Mesenchymal stem cell (in vitro differentiated cells and primary cell): ENCODE measurements at regions not wholly inside any gene's neighbourhood (a gene's known extent, or its start where the extent isn't known, plus 50 kb on each side); places are given as distances from the start of the nearest gene placed in this dataset.
A peak's percentile ranks its signal among the peaks of the same experiment; 100 is the strongest.

Experiments used
- DNase-seq: peaks from one replicate; pipeline ENCODE4 v3.0.0-alpha.2; 2013
- H2AFZ ChIP-seq: one replicate; pipeline ENCODE4 v1.6.1; 2013; ENCODE audit warnings: low read depth, mild to moderate bottlenecking, control low read depth, inconsistent platforms, low read length, moderate library complexity
- H2AK5ac ChIP-seq: 2 replicates; pipeline ENCODE4 v1.6.1; 2013; ENCODE audit warnings: low read length, moderate library complexity, mild to moderate bottlenecking, inconsistent platforms; ENCODE audit not compliant: severe bottlenecking
- H2BK120ac ChIP-seq: one replicate; pipeline ENCODE4 v1.6.1; 2013; ENCODE audit warnings: low read depth, mild to moderate bottlenecking, inconsistent platforms, low read length, moderate library complexity
- H2BK12ac ChIP-seq, 2 experiments: one replicate each; pipeline ENCODE4 v1.6.1; 2013; ENCODE audit warnings: inconsistent platforms in 2 of 2, low read length in 2 of 2, mild to moderate bottlenecking in 2 of 2, moderate library complexity in 2 of 2, control low read depth in 1 of 2
- H2BK15ac ChIP-seq: one replicate; pipeline ENCODE4 v1.6.1; 2013; ENCODE audit warnings: mild to moderate bottlenecking, low read depth, inconsistent platforms; ENCODE audit not compliant: poor library complexity, severe bottlenecking
- H2BK5ac ChIP-seq: 2 replicates; pipeline ENCODE4 v1.6.1; 2013; ENCODE audit warnings: low read depth, mild to moderate bottlenecking, low read length, control low read depth, inconsistent platforms; ENCODE audit not compliant: poor library complexity, severe bottlenecking
- H3K14ac ChIP-seq, 2 experiments: one replicate each; pipeline ENCODE4 v1.6.1; 2013; ENCODE audit warnings: inconsistent platforms in 2 of 2, low read length in 2 of 2, control low read depth in 1 of 2, mild to moderate bottlenecking in 1 of 2, moderate library complexity in 1 of 2
- H3K18ac ChIP-seq, 2 experiments: one replicate each; pipeline ENCODE4 v1.6.1; 2013; ENCODE audit warnings: inconsistent platforms in 2 of 2, low read length in 2 of 2, control low read depth in 1 of 2, low read depth in 1 of 2, mild to moderate bottlenecking in 1 of 2
- H3K23ac ChIP-seq, 2 experiments: one replicate each; pipeline ENCODE4 v1.6.1; 2013; ENCODE audit warnings: inconsistent platforms in 2 of 2, low read length in 2 of 2, mild to moderate bottlenecking in 2 of 2, moderate library complexity in 2 of 2, control low read depth in 1 of 2
- H3K27ac ChIP-seq: 2 replicates; pipeline ENCODE4 v1.5.1; 2013; ENCODE audit warnings: mild to moderate bottlenecking, moderate library complexity, low read length, control low read depth, inconsistent platforms; ENCODE audit not compliant: poor library complexity, severe bottlenecking
- H3K27me3 ChIP-seq, 2 experiments: 2 replicates each; pipeline versions ENCODE4 v1.6.1 to v1.7.0; 2013; ENCODE audit warnings: low read length in 2 of 2, mild to moderate bottlenecking in 2 of 2, moderate library complexity in 2 of 2, control low read depth in 1 of 2, inconsistent platforms in 1 of 2; ENCODE audit not compliant: control insufficient read depth in 1 of 2, insufficient read depth in 1 of 2
- H3K36me3 ChIP-seq, 2 experiments: 2 replicates each; pipeline versions ENCODE4 v1.6.1 to v1.7.0; 2013; ENCODE audit warnings: low read length in 2 of 2, control low read depth in 1 of 2, inconsistent platforms in 1 of 2, low read depth in 1 of 2, mild to moderate bottlenecking in 1 of 2; ENCODE audit not compliant: insufficient read depth in 2 of 2, control insufficient read depth in 1 of 2
- H3K4ac ChIP-seq, 2 experiments: one replicate each; pipeline ENCODE4 v1.6.1; 2013; ENCODE audit warnings: inconsistent platforms in 2 of 2, low read length in 2 of 2, mild to moderate bottlenecking in 2 of 2, moderate library complexity in 2 of 2, control low read depth in 1 of 2, low read depth in 1 of 2
- H3K4me1 ChIP-seq: 2 replicates; pipeline ENCODE4 v1.6.1; 2013; ENCODE audit warnings: low read depth, low read length, control low read depth; ENCODE audit not compliant: control insufficient read depth, insufficient read depth
- H3K4me2 ChIP-seq: 2 replicates; pipeline ENCODE4 v1.6.1; 2013; ENCODE audit warnings: low read length, mild to moderate bottlenecking, inconsistent platforms; ENCODE audit not compliant: poor library complexity, severe bottlenecking
- H3K4me3 ChIP-seq, 2 experiments: 2 replicates each; pipeline versions ENCODE4 v1.5.1 to v1.7.0; 2013; ENCODE audit warnings: low read length in 2 of 2, mild to moderate bottlenecking in 2 of 2, control low read depth in 1 of 2, low read depth in 1 of 2; ENCODE audit not compliant: insufficient read depth in 1 of 2
- H3K79me1 ChIP-seq: replicated peaks from 2 replicates; pipeline ENCODE4 v1.6.1; 2013; ENCODE audit warnings: mild to moderate bottlenecking, control low read depth, low read length, inconsistent platforms; ENCODE audit not compliant: poor library complexity, severe bottlenecking
- H3K9ac ChIP-seq: 2 replicates; pipeline ENCODE4 v1.7.0; 2013; ENCODE audit warnings: mild to moderate bottlenecking, low read length, moderate library complexity
- H3K9me3 ChIP-seq: 2 replicates; pipeline ENCODE4 v1.7.0; 2013; ENCODE audit warnings: mild to moderate bottlenecking, low read length; ENCODE audit not compliant: control insufficient read depth
- H4K8ac ChIP-seq: one replicate; pipeline ENCODE4 v1.6.1; 2013; ENCODE audit warnings: inconsistent platforms, mild to moderate bottlenecking, low read length, moderate library complexity
- H4K91ac ChIP-seq: one replicate; pipeline ENCODE4 v1.6.1; 2013; ENCODE audit warnings: mild to moderate bottlenecking, low read length, inconsistent platforms
- WGBS: methylation state at CpG from one replicate; pipeline ENCODE4 v1.1.7; 2013; ENCODE audit warnings: mixed read lengths; 5-methylcytosine and 5-hydroxymethylcytosine counted together

GRCh38 chr5:130868186-130868840 lies 296.7 kb downstream of the HINT1 start:
- Histone ChIP-seq H3K36me3 (no peaks in the 10 kb centered on the region), H2BK12ac (no peak overlapping the region), H2AFZ (no peak overlapping the region), H3K4ac (no peak overlapping the region), H3K4me2 (no peak overlapping the region), H2BK5ac (no peak overlapping the region), H3K23ac (no peak overlapping the region), H3K27me3 (no peaks in the 10 kb centered on the region), H2BK15ac (no peak overlapping the region), H4K91ac (no peak overlapping the region), H3K27ac (no peak overlapping the region), H3K9ac (no peak overlapping the region), H2AK5ac (no peak overlapping the region), H3K9me3 (no peaks in the 10 kb centered on the region), H4K8ac (no peak overlapping the region), H3K4me3 (no peak overlapping the region), H3K4me1 (peaks cover 2% of the 10 kb centered on the region), H2BK120ac (no peak overlapping the region), H3K79me1 (no peaks in the 10 kb centered on the region), H3K14ac (no peak overlapping the region), H3K18ac (no peak overlapping the region)
- peak; percentile 6 for DNase-seq
- 100% methylated on average over 1 of the region's 1 CpG for WGBS

- H3K4me1 ChIP-seq = no peaks in the 10 kb centered on the region
- no peak overlapping the region for H2AK5ac ChIP-seq
- H3K4ac ChIP-seq = no peak overlapping the region
- H3K27me3 ChIP-seq = no peaks in the 10 kb centered on the region
- H3K36me3 ChIP-seq = no peaks in the 10 kb centered on the region
- H3K9me3 ChIP-seq = peaks cover 3% of the 10 kb centered on the region
- H2BK12ac ChIP-seq = no peak overlapping the region
- H3K14ac ChIP-seq = no peak overlapping the region
- H2BK15ac ChIP-seq = no peak overlapping the region
- no CpG with 5 or more reads among the region's 1 CpG for WGBS
- no peak overlapping the region for H4K91ac ChIP-seq
- H3K27ac ChIP-seq = no peak overlapping the region
- H3K18ac ChIP-seq = no peak overlapping the region
- H2BK5ac ChIP-seq = no peak overlapping the region
- H2AFZ ChIP-seq = no peak overlapping the region
- no peak overlapping the region for H3K4me3 ChIP-seq
- H3K23ac ChIP-seq = no peak overlapping the region
- no peak overlapping the region for H3K4me2 ChIP-seq
- no peak overlapping the region for H4K8ac ChIP-seq
- no peaks in the 10 kb centered on the region for H3K79me1 ChIP-seq
- H2BK120ac ChIP-seq = no peak overlapping the region
- no peak overlapping the region for H3K9ac ChIP-seq
- DNase-seq = no peak
These were observed 319.8 kb downstream of the HINT1 start for GRCh38 chr5:130845049-130845765.

GRCh38 chr5:130836729-130837649 lies 328.1 kb downstream of the HINT1 start:
- no peak overlapping the region for H2BK15ac ChIP-seq
- peaks cover 4% of the 10 kb centered on the region for H3K9me3 ChIP-seq
- no peak overlapping the region for H3K27ac ChIP-seq
- H3K4me2 ChIP-seq = no peak overlapping the region
- H2BK5ac ChIP-seq = no peak overlapping the region
- H3K18ac ChIP-seq = no peak overlapping the region
- H3K4ac ChIP-seq = no peak overlapping the region
- H3K4me1 ChIP-seq = no peaks in the 10 kb centered on the region
- H4K91ac ChIP-seq = no peak overlapping the region
- DNase-seq = peak; percentile 41
- no peak overlapping the region for H2BK12ac ChIP-seq
- no peaks in the 10 kb centered on the region for H3K27me3 ChIP-seq
- H2BK120ac ChIP-seq = no peak overlapping the region
- no peaks in the 10 kb centered on the region for H3K79me1 ChIP-seq
- no peak overlapping the region for H3K14ac ChIP-seq
- peak overlapping the region in 1 of 2 experiments; percentile 65 for H3K4me3 ChIP-seq
- no peak overlapping the region for H2AK5ac ChIP-seq
- no peak overlapping the region for H2AFZ ChIP-seq
- no peak overlapping the region for H4K8ac ChIP-seq
- H3K9ac ChIP-seq = peak overlapping the region; percentile 69
- WGBS = 58% methylated on average over 5 of the region's 6 CpGs
- no peak overlapping the region for H3K23ac ChIP-seq
- H3K36me3 ChIP-seq = no peaks in the 10 kb centered on the region
